ENCODE measurements at regions not wholly inside any gene's neighbourhood (a gene's known extent, or its start where the extent isn't known, plus 50 kb on each side); places are given as distances from the start of the nearest gene placed in this dataset.

- TF ChIP-seq CTCF (IDR thresholded peaks at IDR 0.05; ENCODE audit: insufficient read depth, low read length, missing control alignments) = no peak
- ChIA-PET POLR2A (no interaction called here), CTCF (no interaction called here)
- DNase-seq (ENCODE audit: low read depth, low spot score) = no peak
- no peak overlapping the region for H3K4me3 ChIP-seq (ENCODE audit: low read depth, low read length)
These were observed 82.8 kb upstream of the PRDM11 start for GRCh38 chr11:45063669-45064068.

GRCh38 chr11:45067966-45068365, 78.5 kb upstream of the PRDM11 start:
- ChIA-PET CTCF (interaction anchor here (1.4 kb wide), 1 partner anchor 132 kb away, joined by 4 read pairs; no protein-coding TSS in a partner anchor), POLR2A (no interaction called here)
- H3K4me3 ChIP-seq (ENCODE audit: low read depth, low read length) = no peak overlapping the region
- no peak for TF ChIP-seq CTCF (IDR thresholded peaks at IDR 0.05; ENCODE audit: insufficient read depth, low read length, missing control alignments)
- no peak for DNase-seq (ENCODE audit: low read depth, low spot score)

- DNase-seq (ENCODE audit: low read depth, low spot score) = no peak
- H3K4me3 ChIP-seq (ENCODE audit: low read depth, low read length) = no peak overlapping the region
- ChIA-PET POLR2A (no interaction called here), CTCF (no interaction called here)
- no peak for TF ChIP-seq CTCF (IDR thresholded peaks at IDR 0.05; ENCODE audit: insufficient read depth, low read length, missing control alignments)
These were observed 75.2 kb upstream of the PRDM11 start for GRCh38 chr11:45071232-45071631.

GRCh38 chr11:45073685-45074141, 72.7 kb upstream of the PRDM11 start:
- no peak for TF ChIP-seq CTCF (IDR thresholded peaks at IDR 0.05; ENCODE audit: insufficient read depth, low read length, missing control alignments)
- no peak for DNase-seq (ENCODE audit: low read depth, low spot score)
- ChIA-PET POLR2A (no interaction called here), CTCF (interaction anchor here (1.0 kb wide), 2 partner anchors 30 to 137 kb away, joined by 3 to 4 read pairs; no protein-coding TSS in a partner anchor)
- no peak overlapping the region for H3K4me3 ChIP-seq (ENCODE audit: low read depth, low read length)

GRCh38 chr11:45075519-45075918, 70.9 kb upstream of the PRDM11 start:
- H3K4me3 ChIP-seq (ENCODE audit: low read depth, low read length) = no peak overlapping the region
- no peak for DNase-seq (ENCODE audit: low read depth, low spot score)
- no peak for TF ChIP-seq CTCF (IDR thresholded peaks at IDR 0.05; ENCODE audit: insufficient read depth, low read length, missing control alignments)
- ChIA-PET CTCF (interaction anchor here (1.0 to 1.4 kb wide), 2 partner anchors 9 to 149 kb away, joined by 3 read pairs; no protein-coding TSS in a partner anchor), POLR2A (no interaction called here)

- H3K4me3 ChIP-seq (ENCODE audit: low read depth, low read length) = no peak overlapping the region
- no peak for DNase-seq (ENCODE audit: low read depth, low spot score)
- ChIA-PET POLR2A (no interaction called here), CTCF (interaction anchor here (1.0 to 25.6 kb wide), 3 partner anchors 9 to 150 kb away, joined by 3 to 289 read pairs (median 3); no protein-coding TSS in a partner anchor)
- TF ChIP-seq CTCF (IDR thresholded peaks at IDR 0.05; ENCODE audit: insufficient read depth, low read length, missing control alignments) = no peak
These were observed 70.5 kb upstream of the PRDM11 start for GRCh38 chr11:45075952-45076351.

All from AG04449 (cell line).